ENCODE measurements at regions not wholly inside any gene's neighbourhood (a gene's known extent, or its start where the extent isn't known, plus 50 kb on each side); places are given as distances from the start of the nearest gene placed in this dataset.

- no peak for TF ChIP-seq CTCF (IDR thresholded peaks at IDR 0.05)
- no peak for TF ChIP-seq POLR2A (IDR thresholded peaks at IDR 0.05)
Measured at GRCh38 chr9:108526518-108526917, 329.3 kb downstream of the ACTL7B start.

Measured in right lobe of liver (tissue), 4 donors.